ENCODE measurements at regions not wholly inside any gene's neighbourhood (a gene's known extent, or its start where the extent isn't known, plus 50 kb on each side); places are given as distances from the start of the nearest gene placed in this dataset.
"Not testable (repeated sequence)": the region's sequence is repeated elsewhere in the genome, so short reads cannot be mapped to it uniquely, and the experiment has no call there.

DNA sequence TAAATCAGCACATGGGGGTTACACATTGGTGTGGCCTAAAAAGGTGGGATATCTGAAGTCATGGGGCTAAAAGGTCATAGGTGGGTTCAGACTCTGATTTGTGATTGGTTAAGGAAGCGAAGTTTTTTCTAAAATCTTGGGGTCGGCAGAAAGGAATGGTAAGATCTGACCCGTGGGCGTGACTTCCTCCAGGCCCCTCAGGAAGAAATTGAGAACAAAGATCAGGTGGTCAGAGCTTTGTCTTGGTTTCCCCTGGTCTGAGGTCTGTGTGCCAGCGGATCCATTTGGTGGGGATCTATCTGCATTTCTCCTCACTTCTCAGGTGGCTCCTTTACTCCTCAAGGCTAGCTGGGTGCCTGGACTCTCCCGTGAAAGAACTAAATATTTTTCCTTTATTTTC is 302.8 kb downstream of the ABCC12 start:
- DNase-seq = no peak

DNA sequence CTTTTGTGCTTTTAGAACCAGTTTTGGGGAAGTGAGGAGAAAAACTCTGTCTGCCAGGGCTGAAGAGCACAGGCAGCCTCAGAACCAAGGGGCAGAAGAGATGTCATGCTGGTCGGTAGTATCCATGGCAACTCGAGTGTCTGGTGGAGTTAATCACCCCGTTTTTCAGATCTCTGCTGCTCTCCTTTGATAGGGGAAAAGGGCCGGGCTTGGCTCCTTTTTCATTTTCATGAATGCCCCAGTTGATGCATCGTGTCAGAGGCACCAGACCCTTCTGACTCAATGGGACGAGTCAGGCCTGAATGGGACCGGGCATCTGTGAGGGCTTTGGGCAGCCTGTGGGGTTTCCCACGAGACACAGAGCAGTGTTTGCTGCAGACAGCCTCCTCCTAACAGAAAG is 304.6 kb downstream of the ABCC12 start:
- no peak for DNase-seq

DNA sequence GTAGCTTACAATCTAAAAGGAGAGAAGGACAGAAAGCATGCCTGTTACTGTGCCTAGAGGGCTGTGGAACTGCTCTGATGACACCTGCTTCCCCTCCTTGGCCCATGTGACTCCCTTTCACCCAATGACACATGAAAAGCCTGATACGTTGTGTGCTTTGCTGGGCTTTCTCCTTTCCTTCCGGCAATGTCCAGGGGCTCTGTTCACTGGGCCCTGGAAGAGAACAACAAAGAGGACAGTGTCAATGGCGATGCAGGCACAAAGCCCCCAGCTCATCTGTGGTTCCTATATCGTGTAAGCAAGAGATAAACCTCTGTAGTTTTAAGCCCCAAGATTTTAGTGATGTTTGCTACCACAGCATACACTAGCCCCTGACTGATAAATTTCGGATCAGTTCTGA is 306.1 kb downstream of the ABCC12 start:
- DNase-seq = no peak

DNA sequence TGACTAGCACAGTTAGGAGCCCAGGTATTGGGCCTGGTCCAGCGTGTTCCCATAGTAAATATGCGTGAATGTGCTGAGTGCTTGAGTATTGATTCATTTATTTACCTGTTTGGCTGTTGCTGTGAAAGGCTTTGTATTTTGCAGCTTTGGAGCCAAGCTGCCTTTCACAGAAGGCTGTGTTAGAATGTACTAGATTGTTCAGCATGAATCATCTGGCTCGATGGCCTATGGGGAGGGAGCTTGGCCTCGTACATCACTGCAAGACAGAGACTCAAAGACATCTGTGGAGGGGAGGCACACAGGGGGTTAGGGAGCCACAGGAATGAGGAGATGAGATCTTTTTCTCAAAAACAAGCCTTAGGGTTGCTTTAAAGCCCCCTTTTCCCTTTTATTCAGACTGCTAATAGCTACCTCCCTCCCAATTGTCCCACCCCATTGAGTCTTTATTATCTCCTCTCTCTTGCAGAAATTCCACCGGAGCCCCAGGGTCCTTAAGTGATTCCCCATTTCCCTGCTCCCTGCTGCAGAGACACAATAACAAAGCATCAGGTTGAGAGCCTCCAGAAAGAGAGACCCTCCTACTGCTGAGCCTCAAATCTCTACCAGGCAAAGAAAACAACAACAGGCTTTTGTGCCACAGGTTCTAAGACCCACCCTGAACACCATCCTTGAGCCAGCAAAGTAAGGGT is 307.2 kb downstream of the ABCC12 start:
- DNase-seq = no peak

DNA sequence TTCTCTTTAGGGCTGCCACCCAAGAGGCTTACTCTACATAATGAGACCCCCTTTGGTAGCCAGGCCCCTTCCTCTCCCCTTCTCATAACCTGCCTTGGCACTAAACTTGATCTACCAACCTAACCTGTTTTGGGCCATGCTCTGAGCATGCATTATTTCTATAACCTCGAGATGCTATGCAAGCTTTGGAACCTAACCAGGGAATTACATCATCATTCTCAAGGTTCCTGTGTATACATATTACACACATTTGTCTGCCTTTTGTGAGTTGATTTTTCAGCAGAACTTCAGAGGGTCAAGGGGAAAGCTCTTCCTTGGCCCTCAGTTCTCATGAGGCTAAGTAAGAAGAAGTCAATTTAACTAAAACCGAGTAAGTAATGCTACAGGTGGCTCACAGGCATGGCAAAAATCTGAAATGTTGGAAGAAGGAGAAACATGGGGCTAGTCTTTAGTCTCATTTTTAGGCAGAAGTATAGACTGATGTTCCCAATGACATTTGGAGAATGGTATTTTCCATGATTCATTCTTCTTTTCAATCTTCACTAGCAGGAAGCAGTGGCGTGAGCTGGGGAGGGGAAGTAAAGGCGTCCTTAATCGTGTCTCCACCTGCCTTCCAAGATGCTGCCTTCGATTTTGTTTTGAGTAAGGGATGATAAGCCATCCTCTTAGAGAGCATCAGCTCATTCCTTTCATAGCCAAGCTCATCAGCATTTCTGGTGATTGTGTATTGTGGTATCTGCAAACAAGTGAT is 308.4 kb downstream of the ABCC12 start:
- DNase-seq = no peak

DNA sequence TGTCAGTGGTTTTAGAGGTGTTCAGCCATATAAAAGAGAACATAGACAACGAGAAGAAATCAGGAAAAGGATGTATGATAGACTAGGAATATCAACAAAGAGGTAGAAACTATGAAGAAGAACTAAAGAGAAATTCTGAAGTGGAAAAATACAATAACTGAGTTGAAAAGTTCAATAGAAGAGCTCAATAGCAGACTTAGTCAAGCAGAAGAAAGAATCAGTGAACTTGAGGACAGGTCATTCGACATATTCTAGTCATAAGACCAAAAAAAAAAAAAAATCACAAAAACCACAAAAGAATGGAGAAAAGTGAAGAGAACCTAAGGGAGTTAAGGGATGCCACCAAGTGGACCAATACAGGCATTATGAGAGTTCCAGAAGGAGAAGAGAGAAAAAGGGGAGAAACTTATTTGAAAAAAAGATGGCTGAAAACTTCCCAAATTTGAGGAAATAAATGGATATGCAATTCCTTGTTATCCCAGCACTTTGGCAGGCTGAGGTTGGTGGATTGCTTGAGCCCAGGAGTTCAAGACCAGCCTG is 321.2 kb downstream of the ABCC12 start:
- no peak for DNase-seq

DNA sequence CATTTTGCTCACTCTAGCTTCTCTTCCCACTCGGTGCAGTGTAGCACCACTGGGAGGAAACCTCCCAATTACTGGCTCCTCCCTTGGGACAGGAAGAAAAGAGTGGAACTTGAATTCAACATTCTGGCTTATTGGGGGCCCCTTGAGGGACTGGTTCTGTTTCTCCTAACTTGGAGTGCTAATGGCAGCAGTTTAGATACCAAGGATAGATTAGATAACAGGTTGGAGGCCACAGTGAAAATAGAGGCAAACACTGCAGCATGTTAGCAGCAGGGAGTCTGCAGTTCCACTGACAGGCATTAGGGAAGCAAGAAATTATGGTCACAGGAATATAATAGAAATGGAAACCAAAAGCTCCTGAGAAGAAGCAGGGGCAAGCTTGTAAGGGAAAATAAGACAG is 322.0 kb downstream of the ABCC12 start:
- DNase-seq = no peak

DNA sequence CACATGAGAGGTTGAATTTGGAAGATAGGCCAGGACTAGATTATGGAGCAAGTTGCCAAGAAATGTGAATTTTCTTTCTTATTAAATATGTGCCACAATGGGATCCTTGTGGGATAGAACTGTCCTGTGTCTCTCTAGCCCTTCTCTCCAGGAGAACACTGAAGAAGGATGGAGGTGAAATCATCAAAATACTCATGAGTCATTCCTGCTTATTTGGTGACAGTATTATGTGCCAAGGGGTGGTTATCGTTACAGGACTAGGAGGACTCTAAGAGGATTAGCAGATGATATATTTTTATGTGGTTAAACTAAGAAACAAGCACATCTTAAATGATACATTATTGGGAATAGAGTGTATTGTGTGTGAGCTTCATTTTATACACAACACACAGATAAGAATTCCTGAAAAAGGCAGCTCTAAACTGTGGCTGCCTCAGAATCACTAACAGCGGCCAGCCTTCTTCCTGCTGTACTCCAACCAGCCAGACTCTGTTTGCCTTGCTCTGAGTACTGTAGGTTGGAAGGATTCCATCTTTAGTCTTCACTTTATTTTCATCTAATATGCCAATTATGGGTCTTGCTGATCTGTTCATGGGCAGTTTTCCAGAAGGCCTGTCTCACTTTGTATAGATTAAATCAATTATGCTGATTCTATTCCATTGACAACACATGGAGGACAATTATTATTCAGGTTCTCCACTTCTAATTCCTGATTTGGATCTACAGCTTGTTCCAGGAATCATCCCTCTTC is 325.8 kb downstream of the ABCC12 start:
- no peak for DNase-seq

DNA sequence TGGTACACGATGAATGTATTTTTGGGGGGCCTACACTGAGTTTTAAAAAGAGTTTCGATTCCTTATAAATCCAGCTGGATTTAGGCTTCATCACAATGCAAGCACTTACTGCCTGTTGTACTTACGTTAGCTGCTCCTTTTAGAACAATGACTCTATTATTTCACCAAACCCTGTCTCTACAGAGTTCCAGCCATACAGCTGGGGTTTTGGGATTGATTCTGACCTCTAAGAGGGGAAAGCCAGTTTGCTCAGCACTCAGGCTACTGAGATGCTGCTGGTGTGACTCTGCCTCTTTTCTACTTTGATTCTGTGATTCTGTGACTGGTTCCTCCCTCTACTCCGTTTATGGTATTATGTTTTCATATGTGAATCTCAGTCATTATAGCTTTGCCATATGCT is 329.7 kb downstream of the ABCC12 start:
- DNase-seq = no peak

DNA sequence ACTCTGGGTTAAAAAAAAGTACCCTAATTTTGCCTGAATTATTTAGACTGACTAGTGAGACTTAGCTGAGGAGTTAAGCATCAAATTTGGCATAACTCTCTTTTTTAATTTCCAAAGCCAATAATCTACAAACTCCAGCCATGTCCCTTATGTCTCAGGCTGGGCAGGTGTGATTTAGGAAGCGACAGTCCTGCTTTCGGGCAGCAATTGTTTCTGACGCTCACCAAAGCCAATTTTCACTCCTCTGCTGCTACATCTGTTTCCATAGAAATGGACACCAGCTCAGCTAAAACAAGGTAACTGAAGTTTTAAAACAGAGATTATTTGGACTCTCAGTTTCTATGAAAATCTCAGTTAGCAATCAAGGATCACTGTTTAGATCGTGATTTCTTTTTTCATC is 338.7 kb downstream of the ABCC12 start:
- no peak for DNase-seq

DNA sequence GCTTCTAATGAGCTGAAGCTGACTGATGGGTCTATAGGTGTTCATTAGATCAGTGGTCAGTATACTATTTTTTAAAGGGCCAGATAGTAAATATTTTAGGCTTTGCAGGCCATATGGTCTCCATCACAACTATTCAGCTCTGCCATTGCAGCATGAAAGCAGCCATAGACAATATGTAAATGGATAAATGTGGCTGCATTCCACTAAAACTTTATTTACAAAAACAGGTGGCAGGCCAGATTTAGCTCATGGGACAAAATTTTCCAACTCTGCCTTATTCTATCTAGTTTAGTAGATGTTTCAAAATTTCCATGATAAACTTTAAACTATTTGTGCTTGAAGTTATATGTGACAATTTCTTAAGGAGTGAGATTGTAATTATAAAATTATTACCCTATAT is 339.3 kb downstream of the ABCC12 start:
- no peak for DNase-seq

DNA sequence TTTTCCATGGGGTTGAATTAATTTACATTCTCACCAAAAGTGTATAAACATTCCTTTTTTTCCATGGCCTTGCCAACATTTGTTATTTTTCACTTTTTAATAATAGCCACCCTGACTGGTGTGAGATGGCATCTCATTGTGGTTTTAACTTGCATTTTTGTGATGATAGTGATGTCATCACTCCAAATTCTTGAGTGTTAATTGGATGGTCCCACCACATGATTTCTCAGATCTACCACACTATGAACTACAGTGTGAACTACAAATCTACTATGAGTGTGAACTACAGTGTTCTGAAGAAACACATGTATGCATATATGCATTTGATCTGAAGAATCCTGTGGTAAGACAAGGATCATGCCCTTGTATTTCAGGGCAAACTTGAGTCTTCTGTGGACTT is 340.1 kb downstream of the ABCC12 start:
- no peak for DNase-seq

DNA sequence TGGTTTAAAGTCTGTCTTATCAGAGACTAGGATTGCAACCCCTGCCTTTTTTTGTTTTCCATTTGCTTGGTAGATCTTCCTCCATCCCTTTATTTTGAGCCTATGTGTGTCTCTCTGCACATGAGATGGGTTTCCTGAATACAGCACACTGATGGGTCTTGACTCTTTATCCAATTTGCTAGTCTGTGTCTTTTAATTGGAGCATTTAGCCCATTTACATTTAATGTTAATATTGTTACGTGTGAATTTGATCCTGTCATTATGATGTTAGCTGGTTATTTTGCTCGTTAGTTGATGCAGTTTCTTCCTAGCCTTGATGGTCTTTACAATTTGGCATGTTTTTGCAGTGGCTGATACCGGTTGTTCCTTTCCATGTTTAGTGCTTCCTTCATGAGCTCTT is 344.0 kb downstream of the ABCC12 start:
- not testable (repeated sequence) for DNase-seq

DNA sequence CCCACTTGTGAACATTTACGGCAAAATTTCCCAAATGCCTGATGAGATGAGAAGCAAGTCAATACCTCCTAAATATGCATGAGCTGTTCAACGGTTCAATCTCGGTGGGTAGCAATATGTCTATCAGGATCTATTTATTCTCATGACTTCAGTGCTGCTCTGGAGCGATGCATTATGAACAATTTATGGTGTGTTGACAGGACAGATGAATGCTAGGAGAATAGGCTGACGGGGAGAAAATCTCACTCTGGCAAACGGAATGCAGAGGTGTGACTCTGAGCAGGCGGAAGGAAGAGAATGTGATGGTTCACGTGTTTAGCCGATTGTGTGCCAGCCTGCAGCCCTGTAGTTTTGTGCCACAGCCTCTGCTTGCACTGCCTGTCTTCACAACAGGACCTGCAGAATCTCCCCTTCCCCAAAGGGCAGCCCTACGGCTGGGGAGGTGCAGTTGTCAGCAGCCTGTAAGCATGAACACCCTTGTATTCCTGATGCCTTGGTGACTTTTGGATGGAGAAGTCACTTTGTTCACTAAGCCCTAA is 345.2 kb downstream of the PHKB start:
- DNase-seq = no peak

DNA sequence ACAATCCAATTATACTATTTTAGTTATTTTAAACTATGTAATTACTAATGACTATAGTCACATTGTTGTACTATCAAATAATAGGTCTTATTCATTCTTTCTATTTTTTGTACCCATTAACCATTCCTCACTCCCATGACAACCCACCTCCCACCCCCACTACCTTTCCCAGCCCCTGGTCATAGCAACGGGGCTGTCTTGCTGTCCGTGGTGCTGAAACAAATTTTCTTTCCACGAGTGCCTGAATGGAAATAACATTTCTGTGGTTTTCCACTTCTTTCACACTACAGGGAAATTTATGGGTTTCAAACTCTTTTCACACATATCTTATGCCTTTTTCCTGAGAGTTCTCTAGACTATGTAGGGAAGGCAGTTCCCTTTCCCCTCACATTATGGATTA is 326.6 kb downstream of the PHKB start:
- DNase-seq = no peak

DNA sequence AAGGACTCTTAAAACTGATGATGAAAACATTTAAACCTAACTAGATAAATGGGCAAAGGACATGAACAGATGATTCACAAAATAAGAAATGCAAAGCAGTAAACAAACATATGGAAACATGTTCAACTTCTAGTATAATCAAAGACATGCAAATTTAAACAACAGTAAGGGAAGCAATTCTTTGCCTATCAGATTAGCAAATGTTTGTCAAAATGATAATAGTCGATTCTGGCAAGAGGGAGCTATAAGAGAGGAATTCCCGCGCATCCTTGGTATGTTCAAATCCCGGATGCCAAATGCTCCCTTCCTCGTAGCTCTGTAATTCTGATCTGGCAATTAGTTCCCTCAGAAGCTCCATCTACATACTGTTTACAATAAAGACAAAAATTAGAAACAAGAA is 320.5 kb downstream of the PHKB start:
- DNase-seq = no peak

DNA sequence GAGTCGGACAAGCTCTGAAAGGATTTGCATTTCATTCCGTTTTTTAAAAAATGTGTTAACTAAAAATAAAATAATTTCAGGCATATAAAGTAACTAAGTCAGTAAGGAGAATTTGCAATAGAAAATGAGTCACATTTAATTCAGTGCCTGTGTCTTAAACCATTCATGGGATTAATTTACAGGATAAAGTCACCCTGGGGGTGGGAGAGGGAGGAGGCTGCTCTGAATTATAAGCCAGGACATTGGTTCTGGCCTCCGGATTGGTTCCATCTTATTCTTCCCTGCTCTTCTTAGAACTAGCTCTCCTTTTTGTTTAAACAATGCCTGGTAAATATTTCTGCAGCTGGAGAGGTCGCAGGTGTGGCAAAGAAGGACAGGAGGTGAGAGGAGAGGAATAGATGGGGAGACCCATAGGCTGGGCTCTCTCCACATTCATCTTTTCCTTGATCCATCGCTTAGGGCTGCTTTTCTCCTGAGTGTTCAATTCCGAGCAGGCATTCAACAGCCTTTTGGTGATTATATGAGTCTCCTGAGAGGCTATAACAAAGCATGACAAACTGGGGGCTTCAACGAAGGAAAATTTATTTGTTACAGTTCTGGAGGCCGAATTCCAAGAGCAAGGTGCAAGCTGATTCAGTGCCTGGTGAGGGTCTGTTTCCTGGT is 319.2 kb downstream of the PHKB start:
- no peak for DNase-seq

DNA sequence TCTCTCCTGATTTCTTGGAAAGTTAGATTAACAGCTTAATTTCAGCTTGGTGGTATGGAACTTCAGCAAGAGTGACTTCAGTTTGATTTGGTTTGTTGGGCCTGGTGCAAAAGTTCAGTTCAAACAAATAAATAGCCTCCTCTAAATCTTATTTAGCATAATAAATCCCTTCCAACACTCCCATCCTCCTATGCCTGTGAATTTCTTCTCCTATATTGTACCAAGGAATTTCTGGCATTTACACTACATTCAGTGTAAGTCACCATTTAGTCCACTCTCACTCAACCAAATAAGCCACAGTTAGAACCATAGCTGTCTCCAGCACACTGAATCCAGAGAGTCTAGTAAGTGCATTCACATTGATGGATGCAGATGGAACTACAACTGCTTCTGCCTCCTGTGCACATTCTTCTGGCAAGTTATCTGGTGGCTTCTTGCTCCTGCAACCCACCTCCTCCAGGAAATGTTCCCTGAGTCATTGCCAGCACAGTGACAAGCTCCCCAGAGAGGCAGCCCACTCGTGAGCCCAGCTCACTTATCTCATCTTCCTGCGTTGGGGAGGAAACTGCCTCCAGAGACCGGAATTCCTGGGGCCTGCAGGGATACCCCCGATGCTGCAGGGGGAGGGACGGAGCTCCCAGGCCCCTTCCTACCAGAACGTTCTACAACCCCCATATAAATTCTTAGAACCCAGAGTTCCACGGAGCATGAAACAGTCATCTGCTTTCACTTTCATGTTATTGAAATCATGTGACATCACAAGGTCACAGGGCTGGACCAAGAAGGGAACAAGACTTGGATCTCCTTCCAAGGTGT is 318.3 kb downstream of the PHKB start:
- DNase-seq = peak; percentile 66

DNA sequence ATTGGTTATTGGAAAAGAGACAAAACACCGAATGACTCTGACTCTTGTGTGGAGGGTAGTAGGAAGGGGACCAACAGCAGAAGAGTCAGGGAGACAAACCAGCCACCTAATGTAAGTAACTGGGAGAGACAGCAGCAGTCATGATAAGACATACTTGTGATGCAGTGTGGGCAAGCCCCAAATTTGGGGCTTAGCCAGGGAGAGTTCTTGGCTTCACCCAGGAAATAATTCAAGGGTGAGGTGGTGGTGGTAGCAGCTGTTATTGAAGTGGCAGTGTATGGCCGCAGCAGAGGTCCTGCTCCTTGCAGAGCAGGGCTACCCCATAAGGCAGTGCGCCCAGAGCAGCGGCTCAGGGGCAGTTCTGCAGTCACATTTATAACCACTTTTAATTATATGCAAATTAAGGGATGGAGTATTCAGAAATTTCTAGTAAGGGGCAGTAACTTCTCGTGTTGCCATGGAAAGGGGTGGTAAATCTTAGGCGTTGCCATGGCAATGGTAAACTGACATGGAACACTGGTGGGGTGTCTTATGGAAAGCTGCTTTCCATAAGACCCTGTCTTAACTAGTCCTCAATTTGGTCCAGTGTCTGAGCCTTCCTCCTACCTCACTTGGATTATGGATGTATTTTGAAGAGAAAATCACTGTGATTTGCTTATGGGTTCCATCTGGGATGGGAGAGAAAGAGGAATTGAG is 317.1 kb downstream of the PHKB start:
- no peak for DNase-seq

DNA sequence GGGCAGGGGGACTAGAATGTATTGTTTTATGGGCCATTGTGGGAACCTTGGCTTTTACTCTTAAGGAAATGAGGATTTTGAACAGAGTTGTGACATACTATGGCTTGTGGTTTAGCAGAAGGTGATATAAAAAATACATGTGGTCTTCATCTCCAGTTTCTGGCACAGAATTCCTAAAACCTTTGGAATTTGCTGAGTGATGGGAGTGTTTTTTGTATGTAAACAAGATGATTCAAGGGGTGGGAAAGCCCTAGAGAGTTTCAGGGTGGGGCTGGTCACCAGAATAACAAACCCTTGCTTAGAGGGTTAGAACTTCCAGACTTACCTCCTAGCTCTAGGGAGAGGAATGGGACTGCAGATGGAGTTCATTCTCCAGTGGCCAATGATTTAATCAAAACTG is 316.1 kb downstream of the PHKB start:
- no peak for DNase-seq

DNA sequence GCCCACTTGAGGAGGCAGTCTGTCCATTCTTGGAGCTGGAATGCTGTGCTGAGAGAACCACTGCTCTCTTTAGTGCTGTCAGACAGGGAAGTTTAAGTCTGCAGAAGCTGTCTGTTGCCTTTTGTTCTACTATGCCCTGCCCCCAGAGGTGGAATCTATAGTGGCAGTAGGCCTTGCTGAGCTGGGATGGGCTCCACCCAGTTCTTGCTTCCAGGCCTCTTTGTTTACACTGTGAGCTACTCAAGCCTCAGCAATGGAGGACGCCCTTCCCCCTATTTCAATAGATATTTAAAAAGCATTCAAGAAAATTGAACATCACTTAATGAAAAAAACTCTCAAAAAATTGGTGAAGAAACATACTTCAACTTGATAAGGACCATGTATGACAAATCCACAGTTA is 313.5 kb downstream of the PHKB start:
- DNase-seq = no peak

Measured in activated effector memory CD4-positive, alpha-beta T cell treated with anti-CD3 and anti-CD28 coated beads, Interleukin-2, amount 50 U/mL, for 16 hours (primary cell).